Esophagus muscularis mucosa (tissue), 4 donors: ENCODE measurements at regions not wholly inside any gene's neighbourhood (a gene's known extent, or its start where the extent isn't known, plus 50 kb on each side); places are given as distances from the start of the nearest gene placed in this dataset.

Experiments used
- DNase-seq: peaks from one replicate; pipeline ENCODE4 v3.0.0-alpha.2; 2017; ENCODE audit errors: extremely low spot score
- H3K27ac ChIP-seq, 4 donors: fragments of 200-600 bp; sonication (generic); replicated peaks in 1 of 4; 1 replicate in 3 of 4; 2 replicates in 1 of 4; pipeline ENCODE4 v1.5.1; 2016 to 2019; ENCODE audit warnings: mild to moderate bottlenecking in 1 of 4
- H3K27me3 ChIP-seq, 4 donors: fragments of 200-600 bp; sonication (generic); one replicate each; pipeline versions ENCODE4 v1.5.1 to v1.6.0; 2016 to 2019
- H3K36me3 ChIP-seq, 4 donors: fragments of 200-600 bp; sonication (generic); one replicate each; pipeline ENCODE4 v1.5.1; 2016 to 2019
- H3K4me1 ChIP-seq, 4 donors: fragments of 200-600 bp; sonication (generic); one replicate each; pipeline ENCODE4 v1.5.1; 2016 to 2019
- H3K4me3 ChIP-seq, 4 donors: fragments of 200-600 bp; sonication (generic); 1 replicate in 2 of 4; 2 replicates in 2 of 4; pipeline ENCODE4 v1.5.1; 2016 to 2019; ENCODE audit warnings: mild to moderate bottlenecking in 4 of 4, moderate library complexity in 1 of 4
- H3K9me3 ChIP-seq, 4 donors: fragments of 200-600 bp; sonication (generic); 1 replicate in 3 of 4; 2 replicates in 1 of 4; pipeline ENCODE4 v1.5.1; 2016 to 2019
- CTCF ChIP-seq, 3 experiments: fragments of 200-600 bp in 2 of 3; fragments of 450-650 bp in 1 of 3; sonication (generic) in 2 of 3; IDR thresholded peaks; one replicate each; pipeline ENCODE4 v1.5.1; 2017 to 2019; ENCODE audit warnings: antibody characterized with exemption in 3 of 3, mild to moderate bottlenecking in 2 of 3, moderate library complexity in 1 of 3
- EP300 ChIP-seq: sonication (generic); formaldehyde crosslinking; IDR thresholded peaks from one replicate; pipeline ENCODE4 v1.6.1; 2017; ENCODE audit warnings: antibody characterized with exemption
- POLR2A ChIP-seq: fragments of 450-650 bp; IDR thresholded peaks from one replicate; pipeline ENCODE4 v1.6.1; 2017; ENCODE audit warnings: antibody characterized with exemption, moderate library complexity, mild to moderate bottlenecking, low read depth
- POLR2AphosphoS5 ChIP-seq, 2 donors: sonication (generic); formaldehyde crosslinking; IDR thresholded peaks; one replicate each; pipeline ENCODE4 v1.6.1; 2017; ENCODE audit warnings: antibody characterized with exemption in 2 of 2
- WGBS: methylation state at CpG from one replicate; pipeline ENCODE4 v1.1.5; 2018; 5-methylcytosine and 5-hydroxymethylcytosine counted together
- intact Hi-C: fragments of 100-400 bp; cut with DNase I; formaldehyde crosslinking; loops from one replicate; pipeline ENCODE4 v1.15.1; 2023

GRCh38 chr1:4915154-4915553 lies 260.7 kb downstream of the AJAP1 start:
- WGBS = 73% methylated on average over 2 of the region's 2 CpGs
- TF ChIP-seq POLR2AphosphoS5 (IDR thresholded peaks at IDR 0.05) = no peak
- no peak for TF ChIP-seq CTCF (IDR thresholded peaks at IDR 0.05)
- no peak for TF ChIP-seq EP300
- TF ChIP-seq POLR2A = no peak
- H3K27me3 ChIP-seq = peaks cover 0 to 33% (median 0%) of the 10 kb centered on the region in 4 donors
- H3K4me3 ChIP-seq = no peak overlapping the region
- intact Hi-C loops = no loop called here
- no peak overlapping the region for H3K27ac ChIP-seq
- no peaks in the 10 kb centered on the region for H3K9me3 ChIP-seq
- no peaks in the 10 kb centered on the region for H3K36me3 ChIP-seq
- no peak for DNase-seq
- no peaks in the 10 kb centered on the region for H3K4me1 ChIP-seq

GRCh38 chr1:4908486-4908885 lies 254.1 kb downstream of the AJAP1 start:
- DNase-seq = no peak
- TF ChIP-seq EP300 = no peak
- TF ChIP-seq POLR2AphosphoS5 (IDR thresholded peaks at IDR 0.05) = no peak
- TF ChIP-seq POLR2A = no peak
- TF ChIP-seq CTCF (IDR thresholded peaks at IDR 0.05) = no peak
- Histone ChIP-seq H3K4me3 (no peak overlapping the region), H3K9me3 (no peaks in the 10 kb centered on the region), H3K36me3 (no peaks in the 10 kb centered on the region), H3K27me3 (peaks cover 0 to 5% (median 0%) of the 10 kb centered on the region in 4 donors), H3K4me1 (no peaks in the 10 kb centered on the region), H3K27ac (no peak overlapping the region)
- 84% methylated on average over 12 of the region's 13 CpGs for WGBS
- intact Hi-C loops = no loop called here

- Histone ChIP-seq H3K4me3 (no peak overlapping the region), H3K27ac (no peak overlapping the region), H3K9me3 (peaks cover 0 to 3% (median 0%) of the 10 kb centered on the region in 4 donors), H3K27me3 (peaks cover 0 to 37% (median 0%) of the 10 kb centered on the region in 4 donors), H3K4me1 (no peaks in the 10 kb centered on the region), H3K36me3 (no peaks in the 10 kb centered on the region)
- WGBS = 22% methylated on average over 4 of the region's 4 CpGs
- no peak for DNase-seq
- TF ChIP-seq POLR2A (no peak), CTCF (IDR thresholded peaks at IDR 0.05) (no peak), EP300 (no peak), POLR2AphosphoS5 (IDR thresholded peaks at IDR 0.05) (no peak)
- intact Hi-C loops = no loop called here
These were observed 240.2 kb downstream of the AJAP1 start for GRCh38 chr1:4894566-4894965.

- TF ChIP-seq POLR2AphosphoS5 (IDR thresholded peaks at IDR 0.05) (no peak), CTCF (IDR thresholded peaks at IDR 0.05) (no peak), POLR2A (no peak), EP300 (no peak)
- Histone ChIP-seq H3K36me3 (no peaks in the 10 kb centered on the region), H3K4me3 (no peak overlapping the region), H3K9me3 (no peaks in the 10 kb centered on the region), H3K4me1 (peaks cover 0 to 24% (median 8%) of the 10 kb centered on the region in 4 donors), H3K27me3 (no peaks in the 10 kb centered on the region), H3K27ac (no peak overlapping the region)
- DNase-seq = no peak
- intact Hi-C loops = no loop called here
- 57% methylated on average over 8 of the region's 8 CpGs for WGBS
These were observed 226.2 kb downstream of the AJAP1 start for GRCh38 chr1:4880626-4881025.

GRCh38 chr1:4877426-4877825 lies 223.0 kb downstream of the AJAP1 start:
- 79% methylated on average over 3 of the region's 3 CpGs for WGBS
- no peaks in the 10 kb centered on the region for H3K9me3 ChIP-seq
- H3K4me3 ChIP-seq = no peak overlapping the region
- DNase-seq = no peak
- no peaks in the 10 kb centered on the region for H3K27me3 ChIP-seq
- no peaks in the 10 kb centered on the region for H3K36me3 ChIP-seq
- intact Hi-C loops = no loop called here
- no peak for TF ChIP-seq EP300
- TF ChIP-seq CTCF (IDR thresholded peaks at IDR 0.05) = no peak
- TF ChIP-seq POLR2A = no peak
- no peak for TF ChIP-seq POLR2AphosphoS5 (IDR thresholded peaks at IDR 0.05)
- H3K27ac ChIP-seq = no peak overlapping the region
- H3K4me1 ChIP-seq = peaks cover 0 to 24% (median 8%) of the 10 kb centered on the region in 4 donors
